Right lung (tissue), 2 donors: ENCODE measurements at regions not wholly inside any gene's neighbourhood (a gene's known extent, or its start where the extent isn't known, plus 50 kb on each side); places are given as distances from the start of the nearest gene placed in this dataset.
"Not testable (repeated sequence)": the region's sequence is repeated elsewhere in the genome, so short reads cannot be mapped to it uniquely, and the experiment has no call there.

Experiments
- DNase-seq, 2 donors: peaks; one replicate each; pipeline ENCODE4 v3.0.0-alpha.2; 2013

DNA sequence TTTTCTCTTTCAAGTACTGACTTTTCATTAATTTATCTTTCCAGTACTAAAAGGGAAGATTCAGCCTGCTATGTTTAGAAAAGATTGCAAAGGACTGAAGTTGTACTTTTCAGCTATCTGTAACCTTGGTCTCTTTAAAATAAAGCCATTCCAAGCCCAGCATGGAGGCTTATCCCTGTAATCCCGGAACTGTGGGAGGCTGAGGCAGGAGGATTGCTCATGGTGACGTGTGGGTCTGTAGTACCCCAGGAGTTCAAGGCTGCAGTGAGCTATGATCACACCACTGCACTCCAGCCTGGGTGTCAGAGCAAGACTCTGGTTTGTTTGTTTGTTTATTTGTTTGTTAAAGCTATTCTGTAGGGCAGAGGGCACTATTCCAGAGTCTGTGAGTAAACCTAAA is 50.6 kb upstream of the TMEM170B start:
- DNase-seq = no peak

DNA sequence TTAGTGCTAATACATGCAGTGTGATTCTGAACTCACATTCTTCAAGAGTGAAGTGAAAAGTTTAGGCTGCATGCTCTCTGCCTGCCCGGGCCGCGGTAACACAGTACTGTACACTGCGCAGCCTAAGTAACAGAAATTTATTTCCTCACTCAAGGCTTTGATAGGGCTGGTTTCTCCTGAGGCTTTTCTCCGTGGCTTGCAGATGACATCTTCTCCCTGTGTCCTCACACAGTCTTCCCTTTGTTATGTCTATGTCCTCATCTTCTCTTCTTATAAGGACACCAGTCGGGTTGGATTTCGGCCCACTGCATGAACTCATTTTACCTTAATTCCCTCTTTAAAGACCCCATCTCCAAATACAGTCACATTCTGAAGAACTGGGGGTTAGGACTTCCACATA is 51.1 kb upstream of the TMEM170B start:
- DNase-seq = no peak

- no peak for DNase-seq
Measured at GRCh38 chr6:11486051-11486450, 51.5 kb upstream of the TMEM170B start.

DNA sequence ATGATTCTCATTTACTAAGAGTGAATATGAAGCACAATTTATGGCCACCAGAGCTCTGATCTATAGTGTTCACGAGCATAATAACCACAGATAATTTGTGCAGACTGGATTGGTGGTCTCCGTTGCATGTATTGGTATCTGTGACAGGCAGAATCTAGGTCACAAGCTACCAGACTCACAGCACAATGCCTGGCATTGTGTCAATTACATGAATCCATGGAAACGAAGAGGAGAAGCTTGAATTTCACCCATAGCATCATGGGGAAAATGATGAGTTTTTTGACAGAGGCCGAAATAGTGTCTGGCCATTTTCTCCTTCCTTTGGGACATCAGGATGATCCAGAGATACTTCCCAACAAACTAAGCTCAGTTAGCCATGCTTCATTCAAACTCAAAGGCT is 52.3 kb upstream of the TMEM170B start:
- DNase-seq = no peak

GRCh38 chr6:11484441-11484840 is 53.1 kb upstream of the TMEM170B start:
- no peak for DNase-seq

DNA sequence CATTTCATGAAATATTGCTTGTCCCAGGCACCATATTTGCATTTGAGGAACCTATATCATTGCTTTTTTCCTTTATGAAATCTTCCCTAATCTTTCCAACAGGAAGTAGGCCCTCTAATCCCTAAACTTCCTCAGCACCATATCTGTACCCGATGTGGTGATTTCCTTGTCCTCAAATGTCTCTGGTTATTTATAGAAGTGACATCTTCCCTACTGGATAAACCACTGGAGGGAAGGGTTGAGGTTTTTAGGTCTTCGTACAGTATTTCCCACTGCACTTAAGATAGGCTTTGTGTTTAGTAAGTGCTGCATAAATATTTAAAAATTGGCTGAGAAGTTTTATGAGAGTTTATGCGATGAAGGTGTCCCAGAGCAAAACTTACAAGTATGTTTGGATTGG is 54.9 kb upstream of the TMEM170B start:
- no peak for DNase-seq

DNA sequence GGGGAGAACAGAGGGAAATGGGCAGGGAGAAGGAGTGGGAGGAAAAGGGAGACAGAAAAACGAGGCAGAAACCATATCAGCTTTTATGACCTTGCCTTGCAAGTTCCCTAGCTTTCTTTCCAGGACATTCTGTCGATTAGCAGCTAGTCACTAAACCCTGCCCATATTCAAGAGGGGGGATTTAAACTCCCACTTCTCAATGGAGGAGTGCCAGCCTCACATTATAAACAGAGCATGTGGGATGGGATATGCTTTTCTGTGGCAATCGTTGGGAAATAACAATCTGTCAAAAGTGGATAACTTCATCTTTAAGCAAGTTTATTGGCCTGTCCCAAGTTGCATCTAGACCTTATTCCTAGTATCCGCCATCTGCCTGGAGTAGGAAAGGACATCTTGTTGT is 57.0 kb upstream of the TMEM170B start:
- DNase-seq = no peak

DNA sequence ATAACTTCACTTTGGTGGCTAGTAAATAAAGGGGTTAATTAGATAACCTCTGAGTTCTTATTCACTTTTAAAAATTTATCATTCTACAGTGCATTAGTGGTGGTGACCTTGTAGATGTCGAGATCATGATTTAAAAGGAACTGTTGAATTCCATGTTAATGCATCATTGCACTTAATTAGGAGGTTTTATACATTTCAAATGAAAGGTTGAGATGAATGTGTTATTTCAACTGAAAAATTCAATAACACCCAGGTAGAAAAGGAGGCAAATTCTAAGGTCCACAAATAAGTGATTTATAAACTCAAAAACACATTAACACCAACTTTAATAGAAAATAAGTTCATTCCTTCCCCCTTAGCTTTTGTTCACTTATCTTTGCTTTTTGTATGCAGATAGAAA is 58.3 kb upstream of the TMEM170B start:
- no peak for DNase-seq

- DNase-seq = no peak
Measured at GRCh38 chr6:11478586-11478985, 59.0 kb upstream of the TMEM170B start.

DNA sequence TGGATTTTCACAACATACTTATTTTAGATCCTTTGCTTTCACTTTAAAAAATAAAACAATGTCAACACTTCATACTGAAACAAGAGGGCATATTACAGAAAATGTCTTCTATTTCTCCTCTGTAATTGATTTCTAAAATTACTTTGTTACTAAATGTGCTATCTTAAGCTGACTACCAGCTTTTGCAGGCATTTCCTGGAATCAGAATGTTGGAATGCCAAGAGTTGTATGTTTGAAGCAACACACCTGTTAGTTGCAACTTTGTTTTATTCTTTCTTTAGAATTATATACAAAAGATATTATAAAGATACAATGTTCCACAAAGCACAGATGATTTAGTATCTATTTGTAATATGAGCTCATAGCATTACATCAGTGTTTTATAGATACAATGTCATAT is 62.5 kb upstream of the TMEM170B start:
- DNase-seq = no peak

DNA sequence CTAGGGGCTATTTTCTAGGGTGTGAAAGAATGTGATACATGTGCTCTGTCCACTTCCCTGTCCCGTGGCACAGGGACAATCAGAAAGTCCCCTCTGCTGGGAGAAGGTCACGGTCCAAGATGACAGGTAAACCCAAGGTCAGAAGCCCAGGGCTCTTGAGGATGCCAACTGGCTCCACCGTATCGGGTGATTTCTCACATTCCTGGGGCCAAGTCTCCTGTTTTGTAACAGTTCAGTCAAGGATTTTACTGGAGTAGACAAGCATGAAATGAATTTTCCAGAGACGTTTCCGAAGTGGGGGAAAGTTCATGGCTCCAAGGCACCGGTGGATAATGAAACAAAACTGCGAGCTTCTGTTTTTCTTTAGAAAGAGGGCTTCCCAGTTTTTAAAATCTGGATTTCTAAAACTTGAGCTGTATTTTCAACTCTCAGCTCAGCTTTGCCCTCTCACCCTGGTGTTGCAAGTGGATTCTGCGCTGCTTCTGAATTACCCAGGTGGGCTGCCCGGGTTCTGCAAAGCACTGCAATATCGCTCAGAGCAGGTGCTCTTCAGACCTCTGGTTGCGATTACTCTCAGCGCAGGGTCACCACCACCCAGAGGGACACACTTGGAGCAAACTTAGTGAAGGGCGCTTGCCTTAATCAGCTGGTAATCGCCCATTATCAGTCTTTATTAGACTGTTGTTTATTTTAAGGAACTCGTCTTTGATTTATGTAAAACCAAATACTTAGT is 64.4 kb upstream of the TMEM170B start:
- no peak for DNase-seq

- no peak for DNase-seq
Measured at GRCh38 chr6:11471261-11471660, 66.3 kb upstream of the TMEM170B start.

DNA sequence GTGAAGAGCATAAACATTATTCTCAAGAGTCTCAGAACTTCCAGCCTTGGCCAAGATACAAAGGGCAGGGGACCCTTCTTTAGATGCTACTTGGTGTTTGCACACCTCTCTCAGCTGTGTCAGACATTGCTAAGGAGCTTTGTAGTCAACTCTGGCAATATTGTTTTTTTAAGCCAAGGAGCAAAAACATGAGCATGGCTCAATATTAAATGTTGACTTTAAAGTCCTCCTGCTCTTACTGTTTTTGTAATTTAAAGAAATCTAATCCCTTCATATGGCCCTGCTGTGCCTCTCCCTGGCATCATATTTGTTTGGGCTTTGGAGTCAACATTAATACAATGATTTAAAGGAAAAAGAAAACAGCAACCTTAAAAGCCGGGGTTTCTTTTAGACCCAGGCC is 67.9 kb upstream of the TMEM170B start:
- DNase-seq = no peak

GRCh38 chr6:11468271-11468670 is 69.3 kb upstream of the TMEM170B start:
- not testable (repeated sequence) for DNase-seq

DNA sequence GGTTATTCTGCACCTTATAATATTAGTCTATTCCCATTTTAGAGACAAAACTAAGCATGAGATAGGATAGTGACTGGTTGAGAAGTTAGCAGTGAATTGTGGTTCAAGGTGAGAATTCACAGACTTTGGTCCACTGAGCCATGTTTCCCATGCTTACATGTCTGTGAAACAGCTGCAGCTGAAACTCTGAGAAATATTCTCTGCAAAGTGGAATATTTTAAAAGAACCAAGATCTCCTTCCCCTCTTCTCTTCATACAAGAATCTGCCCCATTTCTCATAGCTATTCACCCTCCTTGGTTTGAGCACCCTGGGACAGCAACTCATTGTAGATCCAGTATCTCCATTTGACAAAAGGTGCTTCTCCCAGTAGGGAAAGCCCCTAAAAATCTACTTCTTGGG is 70.2 kb upstream of the TMEM170B start:
- DNase-seq = no peak

- DNase-seq = no peak
Measured at GRCh38 chr6:11463398-11463780, 74.2 kb upstream of the TMEM170B start.

DNA sequence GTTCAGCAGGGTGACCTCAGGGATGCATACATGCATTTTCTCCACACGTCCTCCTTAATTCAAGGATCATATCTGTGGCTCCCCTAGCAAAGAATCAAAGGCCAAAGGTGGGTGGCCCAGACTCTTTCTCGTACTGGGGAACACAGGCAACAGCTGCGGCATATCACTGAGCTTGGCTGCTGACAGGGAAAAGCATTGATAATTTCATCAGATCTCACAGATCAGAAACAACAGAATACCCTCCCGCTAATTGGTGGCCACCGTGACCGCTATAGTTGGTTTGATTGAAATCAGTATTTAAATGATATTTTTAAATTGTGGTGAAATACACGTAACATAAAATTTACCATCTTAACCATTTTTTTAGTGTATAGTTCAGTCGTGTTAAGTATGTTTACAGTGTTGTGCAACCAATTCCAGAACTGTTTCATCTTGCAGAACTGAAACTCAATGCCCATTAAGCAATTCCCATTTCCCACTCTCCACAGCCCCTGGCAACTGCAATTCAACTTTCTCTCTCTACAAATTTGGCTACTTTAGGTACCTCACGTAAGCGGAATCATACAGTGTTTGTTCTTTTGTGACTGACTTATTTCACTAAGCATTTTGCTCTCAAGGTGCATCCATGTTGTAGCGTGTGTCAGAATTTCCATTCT is 74.7 kb upstream of the TMEM170B start:
- DNase-seq = no peak

DNA sequence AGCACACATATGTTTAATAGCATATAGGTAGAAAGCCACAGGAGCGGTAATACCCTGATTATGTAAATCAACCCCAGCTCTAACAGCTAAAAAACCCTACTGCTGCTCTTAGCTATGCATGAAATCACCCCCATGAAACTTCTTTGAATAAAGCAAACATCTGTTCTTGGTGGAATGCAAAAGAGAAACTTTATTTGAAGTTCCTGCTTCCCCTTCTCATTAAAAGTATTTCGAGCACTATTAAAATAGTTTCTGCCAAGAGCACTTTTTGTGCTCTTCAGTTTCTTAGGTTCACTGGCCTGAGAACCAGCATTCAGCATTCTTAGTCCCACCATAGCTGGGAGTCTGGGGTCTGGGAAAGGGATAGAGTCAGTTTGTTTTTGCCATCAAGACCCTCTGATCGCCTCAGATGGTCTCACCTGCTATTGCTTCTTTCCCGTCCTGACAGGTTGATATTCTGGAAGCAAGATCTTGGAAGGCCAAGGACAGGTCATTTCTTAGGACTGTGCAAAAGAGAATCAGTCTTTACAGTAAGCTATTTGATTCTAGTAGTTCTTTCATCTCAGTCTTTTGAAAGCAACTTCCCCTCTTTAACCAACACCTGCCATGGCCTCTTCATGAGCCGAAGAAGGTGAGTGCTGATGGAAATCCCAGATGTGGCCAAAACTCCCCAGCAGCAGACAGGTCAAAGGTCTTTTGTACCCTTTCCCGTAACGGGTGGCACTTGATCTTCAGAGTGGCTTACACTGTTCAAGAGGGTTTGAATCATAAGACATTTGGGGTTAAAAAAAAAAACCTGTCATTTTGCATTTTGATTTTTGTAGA is 76.5 kb upstream of the TMEM170B start:
- no peak for DNase-seq

DNA sequence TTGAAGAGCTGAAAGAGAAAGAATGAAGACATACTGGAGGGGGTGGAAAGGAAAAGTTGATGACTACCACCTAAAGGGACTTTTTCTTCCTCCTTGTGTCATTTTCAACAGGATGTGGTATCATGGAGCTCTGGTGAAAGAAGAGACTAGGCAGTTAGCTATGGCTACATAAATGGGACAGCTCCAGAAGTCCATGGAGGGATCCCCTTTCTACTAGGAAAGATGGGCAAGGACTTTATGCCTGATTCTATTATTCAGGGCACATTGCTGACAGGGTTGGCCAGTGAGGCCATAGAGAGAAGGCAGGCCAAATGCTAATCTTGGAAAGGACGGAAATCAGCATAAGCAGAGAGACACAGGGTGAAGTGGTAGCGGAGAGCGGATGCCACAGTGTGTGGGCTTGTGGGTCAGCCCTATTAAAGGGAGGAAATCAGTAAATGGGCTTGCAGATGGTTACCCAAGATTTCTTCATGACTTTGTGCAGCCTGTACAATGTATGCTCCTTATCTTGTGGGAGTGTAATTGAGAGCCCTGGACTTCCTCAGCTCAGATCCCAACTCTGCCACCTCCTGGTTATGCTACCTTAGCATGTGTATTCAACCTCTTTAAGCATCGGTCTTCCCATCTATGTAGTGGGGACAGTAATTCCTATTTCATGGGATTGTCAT is 77.4 kb upstream of the TMEM170B start:
- no peak for DNase-seq

- DNase-seq = no peak
Measured at GRCh38 chr6:11459079-11459610, 78.4 kb upstream of the TMEM170B start.

- DNase-seq = no peak
Measured at GRCh38 chr6:11458509-11458908, 79.0 kb upstream of the TMEM170B start.

DNA sequence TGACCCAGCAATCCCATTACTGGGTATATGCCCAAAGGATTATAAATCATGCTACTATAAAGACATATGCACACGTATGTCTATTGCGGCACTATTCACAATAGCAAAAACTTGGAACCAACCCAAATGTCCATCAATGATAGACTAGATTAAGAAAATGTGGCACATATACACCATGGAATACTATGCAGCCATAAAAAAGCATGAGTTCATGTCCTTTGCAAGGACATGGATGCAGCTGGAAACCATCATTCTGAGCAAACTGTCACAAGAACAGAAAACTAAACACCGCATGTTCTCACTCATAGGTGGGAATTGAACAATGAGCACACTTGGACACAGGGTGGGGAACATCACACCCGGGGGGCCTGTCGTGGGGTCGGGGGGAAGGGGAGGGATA is 80.1 kb upstream of the TMEM170B start:
- DNase-seq = not testable (repeated sequence)
